ENCODE measurements at regions not wholly inside any gene's neighbourhood (a gene's known extent, or its start where the extent isn't known, plus 50 kb on each side); places are given as distances from the start of the nearest gene placed in this dataset.
"Not testable (repeated sequence)": the region's sequence is repeated elsewhere in the genome, so short reads cannot be mapped to it uniquely, and the experiment has no call there.

- Histone ChIP-seq H3K4ac (ENCODE audit: low read depth, low read length) (no peak overlapping the region), H3K23me2 (ENCODE audit: insufficient read length, low read depth, low read length, poor library complexity, severe bottlenecking) (no peaks in the 10 kb centered on the region), H4K8ac (replicated peaks; ENCODE audit: insufficient read length, low read depth, low read length) (no peak overlapping the region), H3K79me2 (ENCODE audit: insufficient read depth, low read length) (no peaks in the 10 kb centered on the region), H2BK20ac (ENCODE audit: low read depth, low read length, poor library complexity, severe bottlenecking) (no peak overlapping the region), H4K91ac (ENCODE audit: insufficient read length, low read depth, low read length) (no peak overlapping the region), H2AK5ac (ENCODE audit: insufficient read length, low read length) (no peak overlapping the region), H3K56ac (ENCODE audit: insufficient read length, low read depth, low read length) (no peak overlapping the region), H3K27me3 (ENCODE audit: insufficient read depth, low read length) (no peaks in the 10 kb centered on the region), H3K27ac (ENCODE audit: insufficient read length, low read depth, low read length) (no peak overlapping the region), H3K9me3 (ENCODE audit: control insufficient read depth, low read depth, low read length) (no peaks in the 10 kb centered on the region), H2BK5ac (ENCODE audit: insufficient read length, low read length) (no peak overlapping the region), H3K9ac (ENCODE audit: extremely low read depth, insufficient read length, low read length) (no peak overlapping the region), H3K79me1 (ENCODE audit: insufficient read depth, low read depth, low read length, poor library complexity, severe bottlenecking) (no peaks in the 10 kb centered on the region), H4K5ac (ENCODE audit: insufficient read length, low read depth, low read length) (no peak overlapping the region), H3K14ac (ENCODE audit: insufficient read depth, low read length) (no peak overlapping the region), H3K4me2 (ENCODE audit: insufficient read depth, insufficient read length, low read length) (no peak overlapping the region), H2BK120ac (ENCODE audit: low read depth, low read length, poor library complexity, severe bottlenecking) (no peak overlapping the region), H4K20me1 (ENCODE audit: control insufficient read depth, insufficient read depth, insufficient read length) (no peaks in the 10 kb centered on the region), H2BK15ac (ENCODE audit: low read depth, low read length) (no peak overlapping the region), H3K23ac (ENCODE audit: insufficient read length, low read depth, low read length) (no peak overlapping the region), H2BK12ac (ENCODE audit: insufficient read length, low read depth, low read length) (no peak overlapping the region), H3K18ac (ENCODE audit: insufficient read length, low read depth, low read length) (no peak overlapping the region), H3T11ph (ENCODE audit: low read length) (no peak overlapping the region), H3K4me1 (ENCODE audit: insufficient read depth, low read length) (no peaks in the 10 kb centered on the region), H2AFZ (ENCODE audit: low read length) (no peak overlapping the region)
- H3K4me3 Mint-ChIP-seq: no peak overlapping the region
- no CpG with 5 or more reads among the region's 6 CpGs for WGBS (ENCODE audit: extremely low coverage, insufficient read length, low lambda C conversion rate)
- peaks cover 11 to 12% of the 10 kb centered on the region in 2 experiments for H3K4me1 Mint-ChIP-seq
- H3K27ac Mint-ChIP-seq: peak overlapping the region in 2 of 3 experiments; percentile 20 to 27; a peak in 2 of 7 replicates
- H3K27me3 Mint-ChIP-seq (ENCODE audit: low read depth): peaks cover 4% of the 10 kb centered on the region
- TF ChIP-seq CTCF (conservative IDR thresholded peaks at IDR 0.05): no peak
- peaks cover 19 to 22% of the 10 kb centered on the region in 2 experiments for H3K9me3 Mint-ChIP-seq
- DNase-seq: peak; percentile 29
- peaks cover 5 to 25% (median 12%) of the 10 kb centered on the region in 3 experiments; a peak in 6 of 7 replicates for H3K36me3 Mint-ChIP-seq (ENCODE audit: insufficient read depth in 1 of 3, low read depth in 3 of 3)
These were observed 316.9 kb downstream of the CTH start for GRCh38 chr1:70727886-70728489.

GRCh38 chr1:70736518-70736917 lies 311.1 kb downstream of the PTGER3 start:
- DNase-seq; H3K23ac ChIP-seq (ENCODE audit: insufficient read length, low read depth, low read length); H2BK20ac ChIP-seq (ENCODE audit: low read depth, low read length, poor library complexity, severe bottlenecking); H3K4me2 ChIP-seq (ENCODE audit: insufficient read depth, insufficient read length, low read length); H3K79me2 ChIP-seq (ENCODE audit: insufficient read depth, low read length); H3K9me3 Mint-ChIP-seq; H3K4me1 ChIP-seq (ENCODE audit: insufficient read depth, low read length); H3K14ac ChIP-seq (ENCODE audit: insufficient read depth, low read length); H2BK120ac ChIP-seq (ENCODE audit: low read depth, low read length, poor library complexity, severe bottlenecking); H3K27me3 ChIP-seq (ENCODE audit: insufficient read depth, low read length); H3K9ac ChIP-seq (ENCODE audit: extremely low read depth, insufficient read length, low read length); H2AK5ac ChIP-seq (ENCODE audit: insufficient read length, low read length); H3K27me3 Mint-ChIP-seq (ENCODE audit: low read depth); H4K20me1 ChIP-seq (ENCODE audit: control insufficient read depth, insufficient read depth, insufficient read length); H3K56ac ChIP-seq (ENCODE audit: insufficient read length, low read depth, low read length); H4K8ac ChIP-seq (replicated peaks; ENCODE audit: insufficient read length, low read depth, low read length); H2AFZ ChIP-seq (ENCODE audit: low read length); H4K91ac ChIP-seq (ENCODE audit: insufficient read length, low read depth, low read length); H2BK15ac ChIP-seq (ENCODE audit: low read depth, low read length); H3K27ac ChIP-seq (ENCODE audit: insufficient read length, low read depth, low read length); H3K18ac ChIP-seq (ENCODE audit: insufficient read length, low read depth, low read length); H3K23me2 ChIP-seq (ENCODE audit: insufficient read length, low read depth, low read length, poor library complexity, severe bottlenecking); H3K27ac Mint-ChIP-seq; H3K9me3 ChIP-seq (ENCODE audit: control insufficient read depth, low read depth, low read length); H2BK12ac ChIP-seq (ENCODE audit: insufficient read length, low read depth, low read length); H3K4ac ChIP-seq (ENCODE audit: low read depth, low read length); H3K4me3 Mint-ChIP-seq; H4K5ac ChIP-seq (ENCODE audit: insufficient read length, low read depth, low read length); H3K4me1 Mint-ChIP-seq; H3K36me3 Mint-ChIP-seq (ENCODE audit: insufficient read depth in 1 of 3, low read depth in 3 of 3); H3K79me1 ChIP-seq (ENCODE audit: insufficient read depth, low read depth, low read length, poor library complexity, severe bottlenecking); H2BK5ac ChIP-seq (ENCODE audit: insufficient read length, low read length); H3T11ph ChIP-seq (ENCODE audit: low read length): not testable (repeated sequence)
- no CpG with 5 or more reads among the region's 6 CpGs for WGBS (ENCODE audit: extremely low coverage, insufficient read length, low lambda C conversion rate)

All from H9 (cell line).